22Rv1 (cell line): ENCODE measurements at regions not wholly inside any gene's neighbourhood (a gene's known extent, or its start where the extent isn't known, plus 50 kb on each side); places are given as distances from the start of the nearest gene placed in this dataset.

Source experiments
- H3K27ac ChIP-seq: fragments of 450-650 bp; 2 replicates; pipeline ENCODE4 v1.5.1; 2017
- ZFX ChIP-seq: fragments of 450-650 bp; IDR thresholded peaks from 2 replicates; pipeline ENCODE4 v1.6.1; 2017; ENCODE audit warnings: antibody characterized with exemption, borderline replicate concordance
- TF ChIP-seq, protein P1 (sequence below): fragments of 450-650 bp; IDR thresholded peaks from 2 replicates; pipeline ENCODE4 v1.5.1; 2017; ENCODE audit warnings: mild to moderate bottlenecking

DNA sequence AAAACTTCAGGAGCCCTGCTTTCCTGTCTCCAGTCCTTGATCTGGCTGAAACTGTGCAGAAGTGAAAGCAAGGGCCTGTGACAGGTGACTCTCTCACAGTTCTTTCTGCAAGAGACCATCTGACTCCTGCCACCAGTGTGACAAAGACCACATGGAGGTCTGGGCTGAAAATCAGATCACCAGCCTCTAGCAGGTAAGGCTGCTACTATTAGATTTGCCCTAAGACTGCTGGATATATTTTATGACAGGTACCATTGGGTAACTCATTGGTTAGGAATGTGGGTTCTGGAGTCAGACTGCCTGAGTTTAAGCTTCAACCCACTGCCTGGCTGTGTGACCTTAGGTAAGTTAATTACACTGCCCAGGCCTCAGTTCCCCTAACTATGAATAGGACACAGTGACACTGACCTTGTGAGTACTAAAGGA is 163.3 kb upstream of the SLC7A11 start:
- no peak for TF ChIP-seq ZFX
- TF ChIP-seq, protein P1, sequence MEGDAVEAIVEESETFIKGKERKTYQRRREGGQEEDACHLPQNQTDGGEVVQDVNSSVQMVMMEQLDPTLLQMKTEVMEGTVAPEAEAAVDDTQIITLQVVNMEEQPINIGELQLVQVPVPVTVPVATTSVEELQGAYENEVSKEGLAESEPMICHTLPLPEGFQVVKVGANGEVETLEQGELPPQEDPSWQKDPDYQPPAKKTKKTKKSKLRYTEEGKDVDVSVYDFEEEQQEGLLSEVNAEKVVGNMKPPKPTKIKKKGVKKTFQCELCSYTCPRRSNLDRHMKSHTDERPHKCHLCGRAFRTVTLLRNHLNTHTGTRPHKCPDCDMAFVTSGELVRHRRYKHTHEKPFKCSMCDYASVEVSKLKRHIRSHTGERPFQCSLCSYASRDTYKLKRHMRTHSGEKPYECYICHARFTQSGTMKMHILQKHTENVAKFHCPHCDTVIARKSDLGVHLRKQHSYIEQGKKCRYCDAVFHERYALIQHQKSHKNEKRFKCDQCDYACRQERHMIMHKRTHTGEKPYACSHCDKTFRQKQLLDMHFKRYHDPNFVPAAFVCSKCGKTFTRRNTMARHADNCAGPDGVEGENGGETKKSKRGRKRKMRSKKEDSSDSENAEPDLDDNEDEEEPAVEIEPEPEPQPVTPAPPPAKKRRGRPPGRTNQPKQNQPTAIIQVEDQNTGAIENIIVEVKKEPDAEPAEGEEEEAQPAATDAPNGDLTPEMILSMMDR = no peak
- H3K27ac ChIP-seq = no peak overlapping the region

DNA sequence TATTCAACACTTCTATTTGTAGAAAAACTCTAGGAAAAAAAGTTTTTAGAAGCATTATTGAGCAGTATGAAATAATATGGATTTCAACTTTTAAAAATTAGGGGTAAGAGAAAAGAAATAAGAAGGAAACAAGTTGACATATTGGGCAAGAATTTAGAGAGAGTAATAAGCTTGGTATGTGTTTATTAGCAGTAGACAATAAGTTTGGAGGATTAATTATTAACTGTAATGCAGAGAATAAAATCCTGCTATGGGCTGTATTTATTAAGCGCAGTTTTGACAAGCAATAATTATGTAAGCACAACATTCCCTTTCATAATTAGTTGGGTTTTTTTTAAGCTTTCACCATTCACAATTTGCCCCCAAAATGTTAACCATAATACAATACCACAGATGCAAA is 162.7 kb upstream of the SLC7A11 start:
- no peak for TF ChIP-seq ZFX
- TF ChIP-seq, protein P1 = no peak
- no peak overlapping the region for H3K27ac ChIP-seq

DNA sequence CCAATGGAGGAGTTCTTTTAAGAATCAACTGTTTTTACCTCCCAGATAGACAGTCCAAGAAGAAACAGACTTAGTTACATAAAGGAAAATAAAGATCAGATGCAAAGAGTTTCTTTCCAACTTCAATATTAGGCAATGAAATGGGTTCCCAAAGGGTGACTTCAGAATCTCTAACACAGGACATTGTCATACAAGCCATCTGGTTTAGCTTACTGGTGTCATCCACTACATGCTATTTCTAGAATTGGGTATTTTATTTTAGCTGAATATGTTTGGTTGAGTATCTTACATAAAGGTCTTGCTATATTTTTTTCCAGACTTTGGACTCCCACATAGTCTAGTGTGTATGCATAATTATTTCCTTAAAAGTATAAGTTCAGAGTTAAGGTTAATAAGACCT is 162.1 kb upstream of the SLC7A11 start:
- no peak overlapping the region for H3K27ac ChIP-seq
- TF ChIP-seq, protein P1 = no peak
- TF ChIP-seq ZFX = no peak

DNA sequence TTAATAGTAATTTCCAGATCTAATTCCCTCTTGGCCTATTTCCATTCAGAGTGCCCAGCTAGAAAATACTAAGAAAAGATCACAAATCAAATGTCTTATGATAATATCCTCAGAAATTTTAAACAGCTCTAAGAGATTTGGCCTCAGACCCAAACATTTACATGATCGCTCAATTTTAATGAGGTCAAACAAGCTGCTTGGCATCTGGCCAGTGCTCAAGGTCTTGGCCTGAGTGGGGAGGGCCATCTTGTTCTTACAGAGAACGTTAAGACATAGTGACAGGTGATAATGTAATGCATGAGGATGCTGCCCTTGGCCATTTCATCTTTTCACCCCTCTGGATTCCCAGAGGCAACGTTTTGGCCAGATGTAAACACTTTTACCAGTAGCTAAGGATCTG is 159.2 kb upstream of the SLC7A11 start:
- TF ChIP-seq, protein P1 = no peak
- no peak for TF ChIP-seq ZFX
- no peak overlapping the region for H3K27ac ChIP-seq

DNA sequence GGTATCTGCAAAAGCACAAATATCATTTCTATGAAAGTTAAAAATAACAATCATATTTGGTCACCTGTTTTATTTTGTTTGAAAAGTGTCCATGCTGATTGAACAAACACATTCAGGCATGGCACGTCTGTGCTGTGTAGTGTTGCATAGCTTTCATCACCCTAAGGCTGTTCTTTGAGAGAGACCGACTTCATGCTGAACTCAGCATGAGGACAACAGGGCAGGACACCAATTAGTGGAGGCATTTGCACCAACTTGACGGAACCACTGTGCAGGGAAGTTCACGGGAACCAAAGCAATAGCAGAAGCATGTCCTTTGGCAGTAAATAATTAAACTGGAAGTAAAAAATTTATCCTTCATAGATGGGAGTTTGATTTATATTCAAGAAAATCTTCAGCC is 158.4 kb upstream of the SLC7A11 start:
- no peak overlapping the region for H3K27ac ChIP-seq
- TF ChIP-seq ZFX = no peak
- TF ChIP-seq, protein P1 = no peak

DNA sequence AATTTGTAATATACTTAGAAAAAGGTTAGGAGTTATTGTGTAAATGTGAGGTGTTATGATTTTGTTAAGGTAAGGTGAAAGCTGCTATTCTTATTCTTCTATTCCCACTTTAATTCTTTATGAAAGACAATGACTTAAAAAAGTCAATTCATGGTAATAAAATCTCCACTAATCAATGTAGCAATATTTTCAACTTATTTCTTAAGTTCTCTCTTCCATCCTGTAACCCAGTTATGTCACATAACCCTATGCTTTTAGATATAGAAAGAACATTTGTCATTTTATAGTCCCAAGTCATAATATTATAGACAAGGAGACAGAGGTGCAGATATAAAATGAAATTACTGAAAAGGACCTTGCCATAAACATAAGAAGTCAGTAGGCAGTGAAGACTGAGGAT is 157.9 kb upstream of the SLC7A11 start:
- TF ChIP-seq ZFX = no peak
- TF ChIP-seq, protein P1 = no peak

DNA sequence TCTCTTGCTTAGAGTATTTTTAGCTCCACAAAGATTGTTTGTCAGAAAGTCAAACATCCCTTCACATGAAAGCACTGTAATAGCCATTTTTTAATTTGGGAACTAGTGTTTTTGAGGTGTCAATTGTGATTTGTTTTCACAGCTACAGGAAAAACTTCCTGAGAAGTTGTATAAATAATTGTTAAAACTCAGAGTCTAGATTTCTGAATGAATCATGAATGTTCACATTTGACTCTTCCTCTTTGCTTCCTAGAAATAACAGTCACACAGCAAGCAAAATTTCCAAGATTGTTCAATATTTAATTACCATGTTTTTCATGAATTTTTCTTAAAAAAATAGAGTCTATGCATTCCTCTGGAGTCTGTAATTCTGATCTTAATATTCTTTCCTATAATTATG is 156.9 kb upstream of the SLC7A11 start:
- H3K27ac ChIP-seq = no peak overlapping the region
- no peak for TF ChIP-seq ZFX
- TF ChIP-seq, protein P1 = no peak

More for the DNA sequence above, 157.9 kb upstream of the SLC7A11 start:
- no peak overlapping the region for H3K27ac ChIP-seq
